ENCODE measurements at regions not wholly inside any gene's neighbourhood (a gene's known extent, or its start where the extent isn't known, plus 50 kb on each side); places are given as distances from the start of the nearest gene placed in this dataset.
"Not testable (repeated sequence)": the region's sequence is repeated elsewhere in the genome, so short reads cannot be mapped to it uniquely, and the experiment has no call there.

- no peak for TF ChIP-seq CTCF (IDR thresholded peaks at IDR 0.05; ENCODE audit: extremely low read depth, low read depth, low read length)
- Histone ChIP-seq H3K36me3 (ENCODE audit: insufficient read depth, low read length) (no peaks in the 10 kb centered on the region), H3K4me3 (ENCODE audit: insufficient read depth, low read length) (no peak overlapping the region), H3K27me3 (ENCODE audit: insufficient read depth, low read length) (no peaks in the 10 kb centered on the region), H3K27ac (ENCODE audit: low read depth, low read length) (no peak overlapping the region), H3K4me2 (ENCODE audit: insufficient read depth, low read length) (no peak overlapping the region), H4K20me1 (ENCODE audit: insufficient read depth, low read length) (no peaks in the 10 kb centered on the region), H2AFZ (ENCODE audit: low read length) (no peak overlapping the region), H3K4me1 (ENCODE audit: insufficient read depth, low read length) (no peaks in the 10 kb centered on the region), H3K79me2 (ENCODE audit: insufficient read depth, low read length) (no peaks in the 10 kb centered on the region), H3K9me3 (ENCODE audit: low read depth, low read length) (no peaks in the 10 kb centered on the region)
- no peak for DNase-seq (ENCODE audit: insufficient read length, low spot score, missing footprints)
These were observed 155.9 kb upstream of the CCDC196 start for GRCh38 chr14:66330228-66330627.

- no peaks in the 10 kb centered on the region for H3K27me3 ChIP-seq (ENCODE audit: insufficient read depth, low read length)
- no peak for TF ChIP-seq CTCF (IDR thresholded peaks at IDR 0.05; ENCODE audit: extremely low read depth, low read depth, low read length)
- no peaks in the 10 kb centered on the region for H4K20me1 ChIP-seq (ENCODE audit: insufficient read depth, low read length)
- no peak overlapping the region for H3K4me3 ChIP-seq (ENCODE audit: insufficient read depth, low read length)
- no peaks in the 10 kb centered on the region for H3K79me2 ChIP-seq (ENCODE audit: insufficient read depth, low read length)
- no peaks in the 10 kb centered on the region for H3K36me3 ChIP-seq (ENCODE audit: insufficient read depth, low read length)
- DNase-seq (ENCODE audit: insufficient read length, low spot score, missing footprints), result no peak
- H2AFZ ChIP-seq (ENCODE audit: low read length), result no peak overlapping the region
- H3K27ac ChIP-seq (ENCODE audit: low read depth, low read length), result no peak overlapping the region
- no peak overlapping the region for H3K4me2 ChIP-seq (ENCODE audit: insufficient read depth, low read length)
- no peaks in the 10 kb centered on the region for H3K4me1 ChIP-seq (ENCODE audit: insufficient read depth, low read length)
- H3K9me3 ChIP-seq (ENCODE audit: low read depth, low read length), result no peaks in the 10 kb centered on the region
These were observed 155.3 kb upstream of the CCDC196 start for GRCh38 chr14:66330916-66331315.

DNA sequence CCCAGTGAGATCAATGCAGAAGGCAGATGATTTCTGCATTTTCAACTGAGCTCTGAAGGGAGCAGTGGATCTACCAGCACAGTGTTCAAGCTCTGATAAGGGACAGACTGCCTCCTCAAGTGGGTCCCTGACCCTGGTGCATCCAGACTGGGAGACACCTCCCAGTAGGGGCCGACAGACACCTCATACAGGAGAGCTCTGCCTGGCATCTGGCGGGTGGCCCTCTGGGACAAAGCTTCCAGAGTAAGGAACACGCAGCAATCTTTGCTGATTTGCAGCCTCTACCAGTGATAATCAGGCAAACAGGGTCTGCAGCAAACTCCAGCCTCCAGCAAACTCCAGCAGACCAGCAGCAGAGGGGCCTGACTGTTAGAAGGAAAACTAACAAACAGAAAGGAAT, 152.9 kb upstream of the CCDC196 start:
- H4K20me1 ChIP-seq (ENCODE audit: insufficient read depth, low read length); H3K27ac ChIP-seq (ENCODE audit: low read depth, low read length); DNase-seq (ENCODE audit: insufficient read length, low spot score, missing footprints): not testable (repeated sequence)

GRCh38 chr14:66341239-66341638, 144.9 kb upstream of the CCDC196 start:
- Histone ChIP-seq H3K4me1 (ENCODE audit: insufficient read depth, low read length) (no peaks in the 10 kb centered on the region), H3K27me3 (ENCODE audit: insufficient read depth, low read length) (no peaks in the 10 kb centered on the region), H2AFZ (ENCODE audit: low read length) (no peak overlapping the region), H3K4me3 (ENCODE audit: insufficient read depth, low read length) (no peak overlapping the region), H3K4me2 (ENCODE audit: insufficient read depth, low read length) (no peak overlapping the region), H4K20me1 (ENCODE audit: insufficient read depth, low read length) (no peaks in the 10 kb centered on the region), H3K27ac (ENCODE audit: low read depth, low read length) (no peak overlapping the region), H3K9me3 (ENCODE audit: low read depth, low read length) (no peaks in the 10 kb centered on the region), H3K79me2 (ENCODE audit: insufficient read depth, low read length) (no peaks in the 10 kb centered on the region), H3K36me3 (ENCODE audit: insufficient read depth, low read length) (no peaks in the 10 kb centered on the region)
- TF ChIP-seq CTCF (IDR thresholded peaks at IDR 0.05; ENCODE audit: extremely low read depth, low read depth, low read length), result no peak
- DNase-seq (ENCODE audit: insufficient read length, low spot score, missing footprints), result no peak

More for the DNA sequence above, 152.9 kb upstream of the CCDC196 start:
- H3K36me3 ChIP-seq (ENCODE audit: insufficient read depth, low read length); H3K9me3 ChIP-seq (ENCODE audit: low read depth, low read length); H3K79me2 ChIP-seq (ENCODE audit: insufficient read depth, low read length); H3K4me2 ChIP-seq (ENCODE audit: insufficient read depth, low read length); H3K4me3 ChIP-seq (ENCODE audit: insufficient read depth, low read length); H3K4me1 ChIP-seq (ENCODE audit: insufficient read depth, low read length); H2AFZ ChIP-seq (ENCODE audit: low read length); H3K27me3 ChIP-seq (ENCODE audit: insufficient read depth, low read length): not testable (repeated sequence)

Data from osteoblast (primary cell).